Activated CD4-positive, alpha-beta memory T cell treated with anti-CD3 and anti-CD28 coated beads for 36 hours (primary cell): ENCODE measurements at regions not wholly inside any gene's neighbourhood (a gene's known extent, or its start where the extent isn't known, plus 50 kb on each side); places are given as distances from the start of the nearest gene placed in this dataset.

ENCODE experiments used
- CTCF ChIA-PET: fragments of 350-600 bp; sonication (Branson Sonifier 250); formaldehyde crosslinking; loops from one replicate; lab custom pipeline; 2021; ENCODE audit warnings: antibody characterized with exemption, inconsistent platforms; lab: Charles Lee
- POLR2A ChIA-PET: fragments of 350-600 bp; sonication (Branson Sonifier 250); formaldehyde crosslinking; loops from one replicate; lab custom pipeline; 2021; ENCODE audit warnings: antibody characterized with exemption; lab: Charles Lee
- DNase-seq: peaks from one replicate; pipeline ENCODE4 v3.0.0-alpha.2; 2020
- H3K27ac Mint-ChIP-seq: one replicate; pipeline ENCODE4 v1.8.0; 2021; ENCODE audit warnings: mixed read lengths
- H3K27me3 Mint-ChIP-seq: one replicate; pipeline ENCODE4 v1.8.0; 2021; ENCODE audit warnings: mixed read lengths
- H3K36me3 Mint-ChIP-seq: one replicate; pipeline ENCODE4 v1.8.0; 2021; ENCODE audit warnings: mixed read lengths
- H3K4me1 Mint-ChIP-seq: one replicate; pipeline ENCODE4 v1.8.0; 2021; ENCODE audit warnings: low read depth, mixed read lengths
- H3K4me3 Mint-ChIP-seq: one replicate; pipeline ENCODE4 v1.8.0; 2021; ENCODE audit warnings: mild to moderate bottlenecking, mixed read lengths
- H3K9me3 Mint-ChIP-seq: one replicate; pipeline ENCODE4 v1.8.0; 2021; ENCODE audit warnings: mixed read lengths
- intact Hi-C: fragments of 100-400 bp; cut with micrococcal nuclease; formaldehyde crosslinking; loops from one replicate; pipeline ENCODE4 v1.15.1; 2023

GRCh38 chr2:566379-567313, 110.6 kb downstream of the TMEM18 start:
- no peak overlapping the region for H3K4me3 Mint-ChIP-seq
- CTCF ChIA-PET, result no interaction called here
- intact Hi-C loops, result no loop called here
- POLR2A ChIA-PET, result no interaction called here
- H3K27ac Mint-ChIP-seq, result no peak overlapping the region
- H3K9me3 Mint-ChIP-seq, result peaks cover 3% of the 10 kb centered on the region
- peaks cover 32% of the 10 kb centered on the region for H3K27me3 Mint-ChIP-seq
- DNase-seq, result no peak
- H3K4me1 Mint-ChIP-seq, result no peaks in the 10 kb centered on the region
- no peaks in the 10 kb centered on the region for H3K36me3 Mint-ChIP-seq

DNA sequence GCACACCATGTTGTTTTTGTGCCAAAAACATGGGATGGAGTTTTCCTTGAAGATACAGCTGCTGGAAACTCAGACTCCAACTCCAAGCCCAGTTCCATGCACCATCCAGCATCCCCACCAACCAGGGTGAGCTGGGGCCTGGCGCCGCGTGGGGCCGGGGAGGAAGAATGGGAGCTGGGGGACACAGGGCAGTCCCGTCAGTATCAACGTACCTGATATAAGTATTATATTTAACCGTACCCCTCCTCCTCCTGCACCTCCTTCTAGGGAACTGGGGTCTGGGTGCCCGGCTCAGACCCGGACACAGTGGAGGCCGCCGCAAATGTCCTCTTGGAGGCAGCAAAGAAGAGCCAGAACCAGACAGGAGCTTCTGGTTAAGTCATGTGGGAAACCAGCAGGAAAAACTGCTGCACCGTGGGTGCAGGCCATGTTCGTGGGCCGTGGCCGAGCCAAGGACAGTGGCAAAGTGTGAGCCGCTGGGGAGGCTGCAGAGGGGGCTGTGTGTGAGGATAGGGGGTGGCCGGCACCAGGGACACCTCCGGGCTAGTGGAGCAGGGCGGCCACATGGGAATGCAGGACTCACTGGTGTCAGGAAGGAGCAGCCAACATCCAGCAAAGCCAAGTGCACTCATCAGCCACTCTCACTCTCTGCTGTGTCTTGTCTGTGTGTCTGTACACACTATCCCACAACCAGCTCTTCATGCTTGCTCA, 112.6 kb downstream of the TMEM18 start:
- DNase-seq, result no peak
- POLR2A ChIA-PET, result no interaction called here
- no peaks in the 10 kb centered on the region for H3K9me3 Mint-ChIP-seq
- CTCF ChIA-PET, result interaction anchor here (1.0 kb wide), 1 partner anchor 72 kb away, joined by 3 read pairs; no protein-coding TSS in a partner anchor
- no peaks in the 10 kb centered on the region for H3K4me1 Mint-ChIP-seq
- no peak overlapping the region for H3K4me3 Mint-ChIP-seq
- intact Hi-C loops, result no loop called here
- no peaks in the 10 kb centered on the region for H3K36me3 Mint-ChIP-seq
- no peak overlapping the region for H3K27ac Mint-ChIP-seq
- peaks cover 21% of the 10 kb centered on the region for H3K27me3 Mint-ChIP-seq

- Mint-ChIP-seq H3K27ac (no peak overlapping the region), H3K36me3 (no peaks in the 10 kb centered on the region), H3K27me3 (peaks cover 23% of the 10 kb centered on the region), H3K4me1 (no peaks in the 10 kb centered on the region), H3K9me3 (no peaks in the 10 kb centered on the region), H3K4me3 (no peak overlapping the region)
- POLR2A ChIA-PET, result no interaction called here
- intact Hi-C loops, result no loop called here
- no peak for DNase-seq
- CTCF ChIA-PET, result no interaction called here
Observed at GRCh38 chr2:563512-563911, 113.7 kb downstream of the TMEM18 start.

GRCh38 chr2:562391-563364, 114.5 kb downstream of the TMEM18 start:
- Mint-ChIP-seq H3K4me3 (no peak overlapping the region), H3K9me3 (no peaks in the 10 kb centered on the region), H3K27me3 (peaks cover 29% of the 10 kb centered on the region), H3K27ac (no peak overlapping the region), H3K36me3 (no peaks in the 10 kb centered on the region), H3K4me1 (no peaks in the 10 kb centered on the region)
- intact Hi-C loops, result no loop called here
- ChIA-PET CTCF (no interaction called here), POLR2A (no interaction called here)
- no peak for DNase-seq

- intact Hi-C loops, result no loop called here
- Mint-ChIP-seq H3K4me3 (no peak overlapping the region), H3K27ac (no peak overlapping the region), H3K36me3 (no peaks in the 10 kb centered on the region), H3K9me3 (no peaks in the 10 kb centered on the region), H3K27me3 (peaks cover 18% of the 10 kb centered on the region), H3K4me1 (no peaks in the 10 kb centered on the region)
- ChIA-PET CTCF (no interaction called here), POLR2A (no interaction called here)
- DNase-seq, result no peak
Observed at GRCh38 chr2:558879-559278, 118.3 kb downstream of the TMEM18 start.

DNA sequence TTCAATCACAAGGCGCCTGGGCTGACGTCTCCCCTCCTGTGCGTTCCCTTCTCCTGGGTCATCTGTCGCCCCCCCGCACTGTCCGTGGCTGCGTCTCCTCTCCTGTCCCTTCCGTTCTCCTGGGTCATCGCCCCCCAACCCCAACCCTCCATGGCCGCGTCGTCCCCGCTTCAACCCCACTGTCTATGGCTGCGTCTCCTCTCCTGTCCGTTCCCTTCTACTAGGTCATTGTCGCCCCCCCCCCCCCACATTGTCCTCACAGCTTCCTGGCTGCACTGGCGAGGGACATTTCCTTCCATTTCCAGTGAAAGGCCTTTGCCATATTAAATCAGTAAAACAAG, 118.9 kb downstream of the TMEM18 start:
- Mint-ChIP-seq H3K36me3 (no peaks in the 10 kb centered on the region), H3K4me3 (no peak overlapping the region), H3K4me1 (no peaks in the 10 kb centered on the region), H3K9me3 (no peaks in the 10 kb centered on the region), H3K27me3 (peaks cover 16% of the 10 kb centered on the region), H3K27ac (no peak overlapping the region)
- intact Hi-C loops, result no loop called here
- ChIA-PET CTCF (no interaction called here), POLR2A (no interaction called here)
- DNase-seq, result no peak

DNA sequence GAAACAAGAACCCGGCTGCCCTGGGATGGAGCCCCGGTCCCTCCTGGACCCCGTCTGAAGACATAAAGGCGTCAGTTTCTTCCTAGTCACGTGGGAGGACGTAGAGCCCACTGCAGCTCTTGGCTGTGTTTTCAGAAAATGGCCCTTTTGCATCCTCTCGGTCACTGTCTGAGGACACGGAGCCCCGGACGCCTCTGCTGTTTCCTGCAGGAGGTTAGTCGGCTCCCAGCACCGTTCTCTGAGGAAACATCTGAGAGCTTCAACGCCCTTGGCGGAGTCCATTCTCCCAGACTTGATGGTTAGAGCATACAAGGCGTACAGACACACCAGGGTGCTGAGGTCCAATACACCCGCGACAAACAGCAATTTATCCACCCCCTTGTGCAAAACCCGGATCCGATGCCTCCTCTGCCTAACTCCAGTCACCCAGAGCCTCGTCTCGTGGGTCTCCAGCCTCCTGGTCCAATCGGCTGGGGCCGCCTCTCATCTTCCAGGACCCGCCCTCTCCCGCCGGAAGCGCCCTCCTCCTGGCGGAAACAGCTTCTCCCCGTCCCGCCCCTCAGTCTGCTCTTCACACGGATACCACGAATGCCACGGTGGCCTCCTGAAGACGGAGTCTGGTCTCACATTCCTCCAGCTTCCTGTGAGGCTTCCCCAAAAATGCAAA, 119.4 kb downstream of the TMEM18 start:
- intact Hi-C loops, result no loop called here
- Mint-ChIP-seq H3K27ac (no peak overlapping the region), H3K4me1 (no peaks in the 10 kb centered on the region), H3K36me3 (no peaks in the 10 kb centered on the region), H3K4me3 (no peak overlapping the region), H3K27me3 (peaks cover 16% of the 10 kb centered on the region), H3K9me3 (no peaks in the 10 kb centered on the region)
- ChIA-PET CTCF (no interaction called here), POLR2A (no interaction called here)
- DNase-seq, result no peak

DNA sequence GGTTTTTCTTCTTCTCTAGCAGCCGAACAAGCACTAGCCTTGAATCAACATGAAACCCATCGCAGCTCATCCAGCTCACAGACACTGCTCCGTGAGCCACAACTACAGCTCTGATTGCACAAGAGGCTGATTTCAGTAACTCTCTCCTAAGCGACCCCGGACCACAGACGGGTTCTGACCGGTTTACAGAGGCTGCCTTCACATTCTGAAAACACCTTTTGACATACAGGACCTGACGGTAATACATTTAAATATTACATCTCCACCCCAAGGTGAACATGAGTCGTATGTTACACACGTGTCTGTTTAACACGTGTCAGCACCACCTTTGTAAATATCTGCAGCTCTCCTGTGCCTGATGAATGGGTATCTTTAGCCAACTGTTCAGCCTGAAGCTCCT, 120.7 kb downstream of the TMEM18 start:
- H3K36me3 Mint-ChIP-seq, result no peaks in the 10 kb centered on the region
- intact Hi-C loops, result no loop called here
- H3K27ac Mint-ChIP-seq, result no peak overlapping the region
- no peaks in the 10 kb centered on the region for H3K4me1 Mint-ChIP-seq
- CTCF ChIA-PET, result no interaction called here
- peaks cover 18% of the 10 kb centered on the region for H3K27me3 Mint-ChIP-seq
- POLR2A ChIA-PET, result no interaction called here
- H3K9me3 Mint-ChIP-seq, result no peaks in the 10 kb centered on the region
- no peak overlapping the region for H3K4me3 Mint-ChIP-seq
- no peak for DNase-seq

DNA sequence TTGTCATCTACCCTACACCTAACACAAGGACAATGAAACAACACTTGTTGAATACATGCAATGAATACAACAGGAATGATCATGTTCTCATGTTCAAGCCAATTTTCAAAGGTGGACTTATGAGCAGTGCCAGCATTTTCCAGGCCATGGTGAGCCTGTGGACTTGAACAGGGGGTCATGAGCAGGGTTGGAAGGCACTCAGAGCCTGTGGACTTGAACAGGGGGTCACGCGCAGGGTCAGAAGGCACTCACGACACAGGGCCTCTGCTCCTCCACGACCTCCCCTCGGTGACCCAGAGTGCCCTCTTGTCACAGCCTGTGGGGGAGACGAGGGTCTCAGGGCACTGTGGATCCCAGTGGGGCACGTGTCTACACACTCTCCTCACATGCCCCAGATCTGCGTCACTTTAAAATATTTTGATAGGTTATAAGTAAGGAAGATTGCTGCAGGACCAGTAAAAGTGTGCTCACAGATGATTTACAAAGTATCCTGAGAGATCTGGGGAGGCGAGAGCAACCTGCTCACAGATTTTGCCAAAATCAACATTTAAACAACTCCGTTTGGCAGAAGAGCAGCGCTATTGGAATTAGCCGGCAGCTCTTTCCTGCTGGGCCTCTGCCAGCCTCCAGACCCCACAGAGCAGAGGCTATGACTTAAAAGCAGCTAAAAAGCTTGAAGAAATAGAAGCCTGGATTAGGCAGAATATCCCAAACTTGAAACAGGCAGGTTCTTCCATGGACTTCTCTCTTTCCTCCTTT, 121.9 kb downstream of the TMEM18 start:
- H3K27ac Mint-ChIP-seq, result no peak overlapping the region
- intact Hi-C loops, result no loop called here
- ChIA-PET POLR2A (no interaction called here), CTCF (no interaction called here)
- no peaks in the 10 kb centered on the region for H3K36me3 Mint-ChIP-seq
- no peaks in the 10 kb centered on the region for H3K4me1 Mint-ChIP-seq
- H3K27me3 Mint-ChIP-seq, result peaks cover 22% of the 10 kb centered on the region
- no peak overlapping the region for H3K4me3 Mint-ChIP-seq
- H3K9me3 Mint-ChIP-seq, result no peaks in the 10 kb centered on the region
- no peak for DNase-seq

- H3K27me3 Mint-ChIP-seq, result peaks cover 22% of the 10 kb centered on the region
- ChIA-PET POLR2A (no interaction called here), CTCF (no interaction called here)
- no peak overlapping the region for H3K4me3 Mint-ChIP-seq
- no peaks in the 10 kb centered on the region for H3K36me3 Mint-ChIP-seq
- H3K4me1 Mint-ChIP-seq, result no peaks in the 10 kb centered on the region
- no peak for DNase-seq
- intact Hi-C loops, result no loop called here
- H3K27ac Mint-ChIP-seq, result no peak overlapping the region
- no peaks in the 10 kb centered on the region for H3K9me3 Mint-ChIP-seq
Observed at GRCh38 chr2:554444-554843, 122.8 kb downstream of the TMEM18 start.

- Mint-ChIP-seq H3K4me3 (no peak overlapping the region), H3K27ac (no peak overlapping the region), H3K9me3 (no peaks in the 10 kb centered on the region), H3K4me1 (no peaks in the 10 kb centered on the region), H3K27me3 (peaks cover 14% of the 10 kb centered on the region), H3K36me3 (no peaks in the 10 kb centered on the region)
- intact Hi-C loops, result no loop called here
- POLR2A ChIA-PET, result no interaction called here
- CTCF ChIA-PET, result no interaction called here
- DNase-seq, result no peak
Observed at GRCh38 chr2:552906-553305, 124.3 kb downstream of the TMEM18 start.
